HUES6 (cell line): ENCODE measurements at regions not wholly inside any gene's neighbourhood (a gene's known extent, or its start where the extent isn't known, plus 50 kb on each side); places are given as distances from the start of the nearest gene placed in this dataset.

ENCODE experiments used
- H3K27ac ChIP-seq: 2 replicates; pipeline ENCODE4 v1.7.0; 2013; ENCODE audit warnings: low read depth, mild to moderate bottlenecking, low read length, inconsistent platforms
- H3K27me3 ChIP-seq: 2 replicates; pipeline ENCODE4 v1.6.1; 2013; ENCODE audit warnings: low read length; ENCODE audit not compliant: control insufficient read depth, insufficient read depth
- H3K36me3 ChIP-seq: 2 replicates; pipeline ENCODE4 v1.6.1; 2013; ENCODE audit warnings: low read length; ENCODE audit not compliant: control insufficient read depth, insufficient read depth
- H3K4me1 ChIP-seq: 2 replicates; pipeline ENCODE4 v1.6.1; 2013; ENCODE audit warnings: low read length; ENCODE audit not compliant: control insufficient read depth, insufficient read depth
- H3K4me3 ChIP-seq: 2 replicates; pipeline ENCODE4 v1.5.1; 2013; ENCODE audit warnings: low read depth, low read length
- H3K9ac ChIP-seq: one replicate; pipeline ENCODE4 v1.6.1; 2013; ENCODE audit warnings: mild to moderate bottlenecking, low read length
- H3K9me3 ChIP-seq: 2 replicates; pipeline ENCODE4 v1.6.1; 2013; ENCODE audit warnings: low read depth, low read length; ENCODE audit not compliant: control insufficient read depth, insufficient read depth

DNA sequence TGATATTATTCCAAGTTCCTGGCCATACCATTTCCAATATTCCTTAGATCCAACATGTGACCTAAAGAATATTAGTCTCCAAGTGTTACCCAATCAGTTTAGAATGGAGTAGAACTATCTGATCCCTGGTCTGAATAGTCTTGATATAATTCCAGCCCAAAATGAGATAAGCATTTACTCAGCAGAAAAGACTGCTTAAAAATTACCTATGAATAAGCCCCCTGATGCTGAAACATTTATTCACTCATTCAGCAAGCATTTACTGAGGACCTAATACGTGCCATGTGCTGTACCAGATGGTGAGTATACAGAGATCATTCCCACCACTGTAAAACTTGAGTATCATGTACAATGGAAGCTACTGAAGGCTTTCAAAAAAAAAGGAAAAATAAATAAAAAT, 157.0 kb downstream of the FAM114A2 start:
- no peaks in the 10 kb centered on the region for H3K36me3 ChIP-seq
- H3K9ac ChIP-seq: no peak overlapping the region
- H3K4me3 ChIP-seq: no peak overlapping the region
- no peaks in the 10 kb centered on the region for H3K9me3 ChIP-seq
- H3K27me3 ChIP-seq: no peaks in the 10 kb centered on the region
- no peak overlapping the region for H3K27ac ChIP-seq
- peaks cover 7% of the 10 kb centered on the region for H3K4me1 ChIP-seq

DNA sequence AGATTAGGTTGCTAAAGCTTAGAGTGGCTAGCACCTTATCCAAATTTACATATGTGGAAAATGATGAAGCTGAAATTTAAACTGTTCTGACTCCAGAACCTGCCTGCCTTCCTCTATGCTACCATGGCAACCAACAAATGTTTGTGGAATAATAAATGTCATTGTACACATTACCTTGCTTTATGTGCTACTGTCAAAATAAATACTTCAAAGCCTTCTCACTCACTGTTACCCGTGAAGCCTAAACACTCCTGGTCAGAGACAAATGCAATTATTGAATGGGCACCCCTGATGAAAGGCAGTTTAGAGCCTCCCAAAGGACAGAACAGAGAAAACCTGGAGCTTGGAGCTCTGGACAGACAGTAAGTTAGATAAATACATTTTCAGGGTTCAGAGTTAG, 158.6 kb downstream of the FAM114A2 start:
- H3K27me3 ChIP-seq: no peaks in the 10 kb centered on the region
- no peaks in the 10 kb centered on the region for H3K9me3 ChIP-seq
- no peak overlapping the region for H3K9ac ChIP-seq
- H3K36me3 ChIP-seq: no peaks in the 10 kb centered on the region
- H3K27ac ChIP-seq: no peak overlapping the region
- H3K4me1 ChIP-seq: peaks cover 7% of the 10 kb centered on the region
- no peak overlapping the region for H3K4me3 ChIP-seq

DNA sequence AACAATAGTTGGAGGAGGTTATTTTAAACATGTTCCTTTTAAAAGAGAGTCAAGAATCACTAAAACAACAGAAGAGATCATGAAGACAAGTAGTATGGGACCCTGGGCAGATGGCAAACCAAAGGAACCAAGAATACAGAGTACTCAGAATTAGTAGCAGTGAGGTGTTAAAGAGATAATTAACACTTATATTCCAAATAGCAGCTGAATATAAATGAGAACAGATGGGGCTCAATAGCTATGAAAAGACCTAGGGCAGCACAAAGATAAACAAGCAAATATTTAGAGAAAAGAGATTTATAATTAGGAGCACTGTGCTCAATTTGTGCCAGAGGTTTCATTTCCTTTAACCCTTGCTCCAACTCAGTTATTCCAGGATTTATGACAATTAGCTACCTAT, 159.1 kb downstream of the FAM114A2 start:
- no peak overlapping the region for H3K4me3 ChIP-seq
- H3K9me3 ChIP-seq: no peaks in the 10 kb centered on the region
- H3K36me3 ChIP-seq: no peaks in the 10 kb centered on the region
- no peak overlapping the region for H3K9ac ChIP-seq
- no peaks in the 10 kb centered on the region for H3K27me3 ChIP-seq
- peaks cover 7% of the 10 kb centered on the region for H3K4me1 ChIP-seq
- H3K27ac ChIP-seq: no peak overlapping the region

DNA sequence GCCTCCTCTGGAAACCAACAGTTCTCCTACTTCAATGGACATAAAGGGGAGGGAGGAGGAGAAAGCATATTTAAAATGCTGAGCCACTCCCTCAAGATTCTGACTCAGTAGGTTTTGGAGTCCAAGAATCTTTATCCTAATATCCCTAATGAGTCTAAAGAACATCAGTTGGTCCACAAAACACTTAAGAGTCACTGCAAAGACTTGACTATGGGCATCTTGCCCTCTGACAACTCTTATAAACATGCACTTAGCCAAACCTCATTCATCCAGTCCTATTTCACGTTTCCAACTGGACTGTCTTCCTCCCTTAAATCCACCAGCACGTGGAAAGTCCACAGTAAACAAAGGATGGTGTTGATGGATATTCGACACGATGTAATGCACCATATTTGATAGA, 172.5 kb downstream of the FAM114A2 start:
- Histone ChIP-seq H3K4me1 (peaks cover 3% of the 10 kb centered on the region; the same call in 1 of the 2 replicates), H3K27ac (no peak overlapping the region), H3K4me3 (no peak overlapping the region), H3K9ac (no peak overlapping the region), H3K9me3 (0 out of 2 replicates have a peak, but pooled peaks cover 3% of the 10 kb centered on the region), H3K27me3 (no peaks in the 10 kb centered on the region; the same call in 1 of the 2 replicates), H3K36me3 (no peaks in the 10 kb centered on the region)

DNA sequence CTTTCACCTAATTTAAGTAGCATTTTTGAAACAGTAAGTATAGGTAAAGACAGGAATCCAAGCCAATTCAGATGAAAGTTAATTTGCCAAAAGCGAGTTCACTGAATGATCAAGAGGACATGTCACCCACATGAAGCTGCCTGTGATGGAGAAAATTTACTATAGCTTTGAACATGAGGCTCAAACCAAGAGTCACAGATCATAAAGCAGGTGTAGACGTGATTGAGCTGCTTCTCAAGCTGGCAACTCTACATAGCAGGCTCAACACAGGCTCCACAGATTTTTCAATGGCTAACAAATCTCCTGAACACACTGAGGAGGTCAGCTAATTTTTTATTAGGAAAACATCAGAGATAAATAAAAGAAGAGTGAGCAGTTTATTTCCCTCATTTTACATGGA, 173.7 kb downstream of the FAM114A2 start:
- Histone ChIP-seq H3K27me3 (no peaks in the 10 kb centered on the region; the same call in 1 of the 2 replicates), H3K4me1 (peaks cover 3% of the 10 kb centered on the region; the same call in 1 of the 2 replicates), H3K9ac (no peak overlapping the region), H3K4me3 (no peak overlapping the region), H3K9me3 (0 out of 2 replicates have a peak, but pooled peaks cover 3% of the 10 kb centered on the region), H3K27ac (no peak overlapping the region), H3K36me3 (no peaks in the 10 kb centered on the region)

DNA sequence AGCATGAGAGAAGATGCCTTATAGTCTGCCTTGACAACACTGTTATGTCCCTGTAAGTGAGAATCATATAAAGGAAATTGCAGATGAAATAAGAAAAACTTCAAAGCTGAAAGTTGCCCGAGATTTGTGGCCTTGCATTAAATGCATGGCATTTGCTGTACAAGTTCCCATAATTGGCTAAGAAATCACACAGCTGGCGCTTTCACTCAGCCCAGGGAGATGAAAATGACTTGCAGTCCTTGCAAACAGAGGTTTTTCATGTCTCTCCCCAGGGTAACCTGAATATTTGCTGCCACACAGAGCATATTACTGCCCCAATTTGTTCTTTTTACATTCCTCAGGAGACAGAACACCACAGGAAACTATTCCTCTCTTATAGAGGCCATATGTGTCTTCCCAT, 174.8 kb downstream of the FAM114A2 start:
- H3K4me1 ChIP-seq: peaks cover 3% of the 10 kb centered on the region; the same call in 1 of the 2 replicates
- no peak overlapping the region for H3K4me3 ChIP-seq
- no peaks in the 10 kb centered on the region for H3K36me3 ChIP-seq
- no peaks in the 10 kb centered on the region; the same call in 1 of the 2 replicates for H3K27me3 ChIP-seq
- 0 out of 2 replicates have a peak, but pooled peaks cover 3% of the 10 kb centered on the region for H3K9me3 ChIP-seq
- no peak overlapping the region for H3K9ac ChIP-seq
- no peak overlapping the region for H3K27ac ChIP-seq
